NAMALWA (cell line): ENCODE measurements at regions not wholly inside any gene's neighbourhood (a gene's known extent, or its start where the extent isn't known, plus 50 kb on each side); places are given as distances from the start of the nearest gene placed in this dataset.
"Not testable (repeated sequence)": the region's sequence is repeated elsewhere in the genome, so short reads cannot be mapped to it uniquely, and the experiment has no call there.

Experiments
- DNase-seq: peaks from one replicate; pipeline ENCODE4 v3.0.0-alpha.2; 2015; ENCODE audit warnings: low spot score

- no peak for DNase-seq
Observed at GRCh38 chr5:111976705-111977435, 219.9 kb upstream of the NREP start.

GRCh38 chr5:111975133-111975532 lies 218.1 kb upstream of the NREP start:
- no peak for DNase-seq

DNA sequence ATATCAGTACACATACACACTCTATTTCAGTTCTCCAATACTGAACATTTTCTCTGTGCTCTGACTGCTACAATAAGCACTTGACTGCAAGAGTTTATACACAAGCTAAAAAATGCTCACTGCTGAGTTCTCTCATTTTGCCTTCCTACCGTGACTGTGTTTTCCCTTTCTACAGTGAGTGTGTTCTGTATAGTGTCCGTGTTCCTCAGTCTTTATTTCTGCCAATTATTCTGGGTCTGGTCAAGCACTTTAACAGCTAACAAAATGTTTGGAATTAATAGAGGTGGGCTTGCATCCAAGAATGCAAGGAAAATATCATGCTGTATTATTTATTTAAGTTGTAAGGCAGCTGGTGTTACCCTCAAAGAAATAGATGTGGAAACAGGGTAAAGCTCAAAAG lies 217.0 kb upstream of the NREP start:
- DNase-seq, result no peak

- DNase-seq, result no peak
Observed at GRCh38 chr5:111972548-111972947, 215.6 kb upstream of the NREP start.

GRCh38 chr5:111972080-111972479 lies 215.1 kb upstream of the NREP start:
- DNase-seq, result no peak

DNA sequence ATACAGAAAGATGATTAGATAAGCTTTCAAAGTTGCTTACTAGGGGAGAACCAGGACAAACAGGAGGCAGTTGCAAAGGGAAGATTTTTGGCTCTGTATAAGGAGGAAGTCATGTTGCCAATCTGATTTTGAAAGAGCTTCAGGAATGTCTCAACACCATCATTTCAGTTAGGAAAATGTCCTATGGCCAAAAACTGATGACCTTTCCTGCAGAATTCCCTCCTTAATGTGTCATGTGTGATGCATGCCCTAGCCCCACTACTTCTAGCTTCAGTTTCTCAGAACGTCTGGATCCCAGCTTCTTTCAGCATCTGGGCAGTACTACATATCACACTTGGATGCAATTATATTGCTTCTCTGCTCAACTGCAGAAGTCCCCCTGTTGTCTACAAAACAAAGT lies 211.5 kb upstream of the NREP start:
- DNase-seq, result no peak

DNA sequence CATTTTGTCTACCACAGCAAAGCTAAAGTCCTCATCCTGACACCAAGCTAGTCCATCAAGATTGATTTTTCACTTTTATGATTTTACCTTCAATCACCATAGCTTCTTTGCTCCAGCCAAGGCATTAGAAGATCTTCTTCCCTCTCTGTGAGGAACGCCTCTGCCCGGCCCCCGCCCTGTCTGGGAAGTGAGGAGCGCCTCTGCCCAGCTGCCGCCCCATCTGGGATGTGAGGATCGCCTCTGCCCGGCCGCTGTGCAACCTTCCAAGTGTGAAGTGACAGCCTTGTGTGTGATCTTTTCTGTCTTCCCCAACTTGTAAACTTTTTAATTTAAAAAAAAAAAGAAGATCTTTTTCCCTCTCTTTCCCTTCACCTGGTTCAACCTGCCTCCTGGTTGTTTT lies 210.5 kb upstream of the NREP start:
- DNase-seq, result no peak

- DNase-seq, result no peak
Observed at GRCh38 chr5:111966290-111966689, 209.3 kb upstream of the NREP start.

DNA sequence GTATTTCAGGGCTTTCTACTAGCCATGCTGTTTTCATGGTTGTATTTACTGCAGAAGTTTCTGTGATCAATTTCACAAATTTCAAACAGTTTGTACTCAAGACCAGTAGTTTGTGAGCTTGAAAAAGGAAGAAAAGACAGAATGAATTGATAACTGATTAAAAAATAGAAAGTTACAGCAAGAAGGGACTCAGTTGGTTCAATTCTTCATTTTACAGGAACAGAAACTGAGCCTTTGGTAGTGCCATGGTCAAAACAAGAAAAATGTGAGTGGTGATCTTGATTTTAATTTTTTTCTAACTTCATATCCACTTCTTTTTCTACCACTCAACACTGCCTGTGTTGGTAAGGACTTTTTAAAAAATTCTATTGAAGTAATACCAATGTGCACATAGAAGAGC lies 206.6 kb upstream of the NREP start:
- no peak for DNase-seq

DNA sequence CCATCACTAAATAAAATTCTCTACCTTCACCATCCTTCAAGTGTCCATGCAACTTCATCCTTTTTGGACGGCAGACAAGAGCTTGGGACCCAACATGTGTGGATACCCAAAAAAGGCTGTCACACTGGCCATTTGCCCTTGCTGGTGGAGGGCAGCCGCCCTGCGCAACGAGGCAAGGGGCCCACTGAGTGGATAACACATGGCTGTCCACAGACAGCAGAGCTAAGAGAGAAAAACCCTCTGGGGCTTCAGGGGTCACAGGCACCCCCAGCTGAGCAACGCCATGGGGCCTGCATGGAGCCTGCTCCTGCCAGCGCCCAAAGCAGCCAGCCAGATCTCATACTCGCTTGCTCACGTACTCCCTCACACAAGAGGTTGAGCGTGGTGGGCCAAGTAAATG lies 205.9 kb upstream of the NREP start:
- no peak for DNase-seq

GRCh38 chr5:111961862-111962261 lies 204.9 kb upstream of the NREP start:
- DNase-seq, result no peak

DNA sequence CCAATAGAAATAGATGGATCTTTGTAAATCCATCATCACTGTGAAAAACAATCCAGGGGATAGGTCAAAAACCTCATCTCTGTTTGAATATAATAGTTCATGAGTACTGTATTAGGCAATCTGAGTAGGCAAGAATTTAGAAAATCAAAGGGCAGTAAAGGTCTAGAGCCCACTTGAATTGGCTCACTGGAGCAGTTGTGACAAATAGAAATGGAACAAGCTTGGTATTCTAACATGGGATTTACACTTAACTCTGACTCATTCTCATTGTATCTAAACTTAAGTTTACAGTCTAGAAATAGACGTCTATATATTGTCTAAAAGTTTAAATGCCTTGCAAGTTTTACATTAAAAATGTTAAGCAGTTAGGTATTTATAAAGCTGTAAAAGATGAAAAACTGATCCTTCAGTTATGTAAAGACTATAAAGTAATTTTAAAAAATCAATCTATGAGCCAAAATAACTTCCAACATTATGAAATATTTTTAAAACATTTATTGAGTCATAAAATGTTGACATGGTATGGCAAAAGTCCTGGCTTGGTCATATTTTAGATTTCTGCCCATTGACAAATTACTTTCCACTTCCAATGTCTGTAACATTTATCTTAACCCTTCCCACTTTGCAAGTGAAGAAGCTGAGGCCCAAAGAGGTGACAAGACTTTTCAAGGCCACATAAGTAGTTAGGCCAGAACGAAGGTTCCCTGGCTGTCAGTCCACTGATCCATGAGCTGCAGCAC lies 203.7 kb upstream of the NREP start:
- DNase-seq, result no peak

GRCh38 chr5:111958851-111959250 lies 201.9 kb upstream of the NREP start:
- DNase-seq, result no peak

DNA sequence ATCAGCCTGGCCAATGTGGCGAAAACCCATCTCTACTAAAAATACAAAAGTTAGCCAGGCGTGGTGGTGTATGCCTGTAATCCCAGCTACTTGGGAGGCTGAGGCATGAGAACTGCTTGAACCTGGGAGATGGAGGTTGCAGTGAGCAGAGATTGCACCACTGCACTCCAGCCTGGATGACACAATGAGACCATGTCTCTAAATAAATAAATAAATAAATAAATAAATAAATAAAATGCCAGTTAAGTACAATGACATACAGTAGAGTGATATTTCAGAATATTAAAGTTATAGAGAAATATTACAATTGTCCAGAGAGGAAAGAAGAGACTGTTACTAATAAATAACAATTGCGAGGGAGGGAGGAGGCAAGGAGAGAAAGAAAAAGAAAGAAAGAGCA lies 199.8 kb upstream of the NREP start:
- DNase-seq, result not testable (repeated sequence)

- peak; percentile 52 for DNase-seq
Observed at GRCh38 chr5:111954516-111955395, 197.8 kb upstream of the NREP start.

GRCh38 chr5:111953351-111954127 lies 196.5 kb upstream of the NREP start:
- no peak for DNase-seq

DNA sequence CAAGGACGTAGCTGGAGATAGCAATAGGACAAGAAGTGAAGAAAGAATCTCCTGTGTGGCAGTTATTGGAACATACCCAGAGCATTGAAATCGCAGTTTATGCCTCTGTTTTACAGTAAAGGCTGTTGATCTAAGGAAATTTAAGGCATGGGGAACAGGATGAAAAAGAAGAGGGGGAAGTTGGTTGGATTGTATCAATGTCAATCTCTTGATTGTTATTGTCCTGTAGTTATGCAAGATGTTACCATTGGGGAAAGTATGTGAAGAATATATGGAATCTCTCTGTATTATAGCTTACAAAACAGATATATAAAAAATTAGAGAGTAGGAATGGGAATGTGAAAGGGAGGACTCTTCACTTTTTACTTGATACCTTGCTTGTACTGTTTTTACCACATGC lies 195.6 kb upstream of the NREP start:
- DNase-seq, result no peak

- DNase-seq, result no peak
Observed at GRCh38 chr5:111950660-111951059, 193.7 kb upstream of the NREP start.

DNA sequence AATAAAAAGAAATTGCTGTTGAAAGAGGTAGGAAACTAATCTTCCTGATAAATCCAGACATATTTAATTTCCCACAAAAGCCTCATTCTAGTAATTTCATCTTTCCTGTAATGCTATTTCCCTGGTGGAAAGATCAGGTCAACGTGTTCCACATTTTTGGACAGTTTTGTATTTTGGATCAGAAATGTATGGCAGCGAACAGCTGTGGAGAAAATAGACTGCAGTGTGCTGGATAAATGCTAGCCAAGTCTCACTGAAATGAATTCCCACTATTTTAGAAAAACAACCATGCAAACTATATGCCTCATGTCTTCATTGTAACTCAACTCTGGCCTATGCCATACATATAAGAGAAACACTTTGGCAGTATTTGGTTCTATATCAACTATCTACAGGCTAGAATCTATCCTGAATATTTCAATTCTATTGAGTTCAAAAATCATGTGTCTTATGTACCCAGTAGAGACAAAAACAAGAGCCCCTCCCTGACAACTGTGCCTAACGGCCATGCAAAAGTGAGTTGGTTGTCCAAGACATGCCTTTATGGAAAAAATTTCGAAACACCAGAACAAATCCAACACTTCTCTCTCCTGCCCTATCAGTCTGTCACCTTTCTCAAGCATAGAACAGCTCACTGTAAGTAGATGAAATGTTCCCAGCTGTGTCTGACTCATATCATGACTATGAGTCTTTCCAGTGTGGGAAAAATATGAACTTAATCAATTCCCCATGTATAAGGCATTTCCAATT lies 191.3 kb upstream of the NREP start:
- DNase-seq, result no peak

- DNase-seq, result no peak
Observed at GRCh38 chr5:111946556-111946955, 189.6 kb upstream of the NREP start.

DNA sequence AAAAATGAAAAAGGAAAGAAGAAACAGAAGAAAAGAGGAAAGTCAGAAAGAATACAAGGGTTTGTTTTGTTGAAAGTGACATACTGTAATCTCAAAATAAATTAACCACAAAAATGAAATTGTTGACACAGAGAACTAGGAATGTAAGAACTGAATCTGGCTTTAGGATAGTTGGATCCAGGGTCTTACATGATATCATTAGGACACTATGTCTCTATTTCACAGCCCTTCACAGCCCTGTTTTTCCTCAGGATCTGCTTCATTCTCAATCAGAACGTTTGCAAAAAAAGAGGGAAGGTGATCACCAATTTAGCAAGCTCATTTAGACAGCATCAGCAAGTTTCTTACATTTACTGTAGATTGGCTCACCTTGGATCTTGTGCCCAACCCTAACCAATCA lies 188.5 kb upstream of the NREP start:
- DNase-seq, result no peak
